HG02588 (cell line): ENCODE measurements at regions not wholly inside any gene's neighbourhood (a gene's known extent, or its start where the extent isn't known, plus 50 kb on each side); places are given as distances from the start of the nearest gene placed in this dataset.
"Not testable (repeated sequence)": the region's sequence is repeated elsewhere in the genome, so short reads cannot be mapped to it uniquely, and the experiment has no call there.

Experiments
- ATAC-seq: cut with Tn5 transposase; IDR thresholded peaks from one replicate; pipeline ENCODE4 v1.9.1; 2021; ENCODE audit warnings: mild to moderate bottlenecking, moderate library complexity; ENCODE audit not compliant: unreplicated experiment

DNA sequence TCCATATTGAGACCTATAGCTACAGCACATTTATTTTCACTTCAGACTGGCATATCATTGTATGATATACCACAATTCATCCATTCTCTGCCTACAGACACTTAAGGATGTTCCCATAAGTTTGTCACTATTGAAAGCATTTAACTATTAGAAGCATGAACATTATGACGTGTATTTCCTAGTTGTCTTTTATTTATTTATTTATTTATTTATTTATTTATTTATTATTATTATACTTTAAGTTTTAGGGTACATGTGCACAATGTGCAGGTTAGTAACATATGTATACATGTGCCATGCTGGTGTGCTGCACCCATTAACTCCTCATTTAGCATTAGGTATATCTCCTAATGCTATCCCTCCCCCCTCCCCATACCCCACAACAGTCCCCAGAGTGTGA, 448.0 kb downstream of the TMEM232 start:
- not testable (repeated sequence) for ATAC-seq

DNA sequence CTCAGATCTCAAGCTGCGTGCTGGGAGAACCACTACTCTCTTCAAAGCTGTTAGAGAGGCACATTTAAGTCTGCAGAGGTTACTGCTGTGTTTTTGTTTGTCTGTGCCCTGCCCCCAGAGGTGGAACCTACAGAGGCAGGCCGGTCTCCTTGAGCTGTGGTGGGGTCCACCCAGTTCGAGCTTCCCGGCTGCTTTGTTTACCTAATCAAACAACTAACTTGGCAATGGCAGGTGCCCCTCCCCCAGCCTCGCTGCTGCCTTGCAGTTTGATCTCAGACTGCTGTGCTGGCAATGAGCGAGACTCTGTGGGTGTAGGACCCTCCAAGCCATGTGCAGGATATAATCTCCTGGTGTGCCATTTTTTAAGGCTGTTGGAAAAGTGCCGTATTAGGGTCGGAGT, 442.4 kb downstream of the TMEM232 start:
- ATAC-seq, result not testable (repeated sequence)

DNA sequence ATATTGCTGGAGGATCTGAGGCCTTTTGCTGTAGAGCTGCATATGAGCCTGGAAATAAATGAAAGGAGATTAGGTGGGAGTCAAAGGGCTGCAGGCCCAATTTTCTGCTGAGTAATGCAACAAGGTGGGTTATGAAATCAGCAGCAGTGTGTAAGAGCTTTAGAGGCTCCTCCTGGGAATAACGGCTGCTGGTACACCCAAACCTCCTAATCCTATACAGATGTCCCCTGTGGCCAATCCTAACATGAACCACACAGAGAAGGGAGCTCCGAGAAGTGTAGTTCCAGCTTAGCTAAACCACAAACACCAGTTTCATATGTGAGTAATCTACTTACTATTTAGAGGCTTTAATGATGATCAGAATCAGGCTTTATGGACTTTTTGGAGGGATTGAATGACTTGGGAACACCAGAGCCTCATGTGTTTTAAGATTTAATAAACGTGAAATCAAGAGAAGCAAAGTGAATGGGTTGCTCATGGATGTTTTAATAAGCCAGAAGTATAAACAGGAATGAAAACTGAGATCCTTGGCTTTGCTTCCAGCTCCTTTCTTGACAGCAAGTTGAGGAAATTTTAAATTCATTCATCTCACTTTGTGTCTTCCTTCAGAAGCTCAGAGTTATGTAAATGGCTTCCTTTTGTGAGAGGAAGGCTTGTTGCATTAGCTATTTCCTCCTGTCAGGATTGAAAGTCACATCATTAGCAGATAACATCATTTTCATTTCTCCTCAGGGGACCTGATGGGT, 437.5 kb downstream of the TMEM232 start:
- ATAC-seq, result no peak

DNA sequence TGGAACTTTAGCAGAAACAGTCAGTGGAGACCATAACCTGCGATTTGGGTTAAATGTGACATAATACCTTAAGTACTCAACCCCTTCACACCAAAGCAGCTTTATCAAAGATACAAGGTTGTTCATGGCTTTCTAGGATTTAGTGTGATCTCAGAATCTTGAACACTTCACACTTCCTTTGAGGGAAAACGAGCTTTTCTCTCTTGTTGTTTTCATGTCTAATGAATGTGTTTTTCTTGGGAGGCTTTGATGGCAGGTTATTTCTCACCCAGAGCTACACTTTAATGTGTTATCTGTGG, 437.0 kb downstream of the TMEM232 start:
- no peak for ATAC-seq

DNA sequence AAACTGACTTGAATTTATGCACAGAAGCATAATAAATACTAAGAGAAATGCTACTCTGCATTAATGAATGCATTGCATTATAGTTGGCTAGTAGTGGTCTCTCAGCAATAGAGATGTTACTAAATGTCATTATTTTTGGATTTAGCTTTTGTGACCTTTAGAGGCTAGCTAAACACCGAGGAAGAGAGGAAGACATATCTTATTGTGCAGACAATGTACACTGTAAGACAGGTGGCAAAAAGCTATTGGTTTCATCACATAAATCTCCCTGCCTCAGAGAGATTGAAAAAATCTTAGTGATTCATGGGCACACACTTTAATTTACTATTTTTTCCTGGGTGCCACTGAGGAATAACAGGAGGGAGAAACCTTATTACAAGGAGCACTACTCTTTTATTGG, 435.9 kb downstream of the TMEM232 start:
- no peak for ATAC-seq

DNA sequence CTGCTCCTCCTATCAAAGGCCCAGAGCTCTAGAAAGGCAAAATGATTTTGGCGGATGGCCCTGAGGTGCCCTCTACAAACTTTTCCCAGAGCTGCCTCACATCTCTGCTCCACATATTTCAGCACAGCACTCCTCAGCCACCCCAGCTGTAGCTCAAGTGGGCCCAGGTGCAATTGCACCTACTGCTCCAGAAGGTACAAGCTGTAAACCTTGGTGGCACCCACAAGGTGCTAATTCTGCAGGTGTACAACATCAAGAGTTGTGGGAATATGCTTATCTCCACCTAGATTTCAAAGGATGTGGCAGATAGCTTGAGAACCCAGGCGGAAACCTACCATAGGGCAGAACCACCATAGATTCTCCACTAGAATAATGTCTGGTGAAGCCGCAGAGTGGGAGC, 432.2 kb downstream of the TMEM232 start:
- ATAC-seq, result no peak

DNA sequence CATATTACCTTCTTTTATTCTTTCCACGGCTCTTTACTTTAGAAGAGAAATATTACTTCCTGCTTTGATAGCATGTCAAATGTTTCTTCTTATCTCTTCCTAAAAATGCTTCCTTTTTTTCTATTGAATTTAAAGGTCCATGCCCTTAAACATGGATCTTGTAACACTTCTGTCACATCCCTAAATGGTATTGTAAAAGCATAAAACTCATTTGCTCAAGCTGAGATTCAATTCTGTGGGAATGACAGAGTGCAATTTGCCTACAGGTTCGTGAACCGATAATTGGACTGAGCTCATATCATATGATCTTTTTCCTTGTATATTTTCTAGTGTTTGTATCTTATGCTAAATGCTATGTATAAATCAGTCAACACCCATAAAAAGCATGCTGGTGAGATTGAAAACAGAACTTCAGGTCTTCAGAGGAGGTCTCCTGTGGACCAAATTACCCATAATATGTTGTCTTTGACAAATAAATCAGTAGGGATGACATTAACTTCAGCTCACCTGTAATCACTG, 429.3 kb downstream of the TMEM232 start:
- ATAC-seq, result no peak

DNA sequence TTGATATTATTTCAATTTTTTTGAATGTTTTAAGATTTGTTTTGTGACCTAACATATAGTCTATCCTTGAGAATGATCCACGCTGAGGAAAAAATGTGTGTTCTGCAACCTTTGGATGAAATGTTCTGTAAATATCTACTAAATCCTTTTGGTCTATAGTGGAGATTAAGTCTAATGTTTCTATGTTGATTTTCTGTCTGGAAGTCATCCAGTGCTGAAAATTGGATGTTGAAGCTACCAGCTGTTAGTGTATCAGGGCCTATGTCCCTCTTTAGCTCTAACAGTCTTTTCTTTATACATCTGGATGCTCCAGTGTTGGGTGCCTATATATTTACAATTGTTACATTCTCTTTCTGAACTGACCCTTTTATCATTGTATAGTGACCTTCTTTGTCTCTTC, 422.3 kb downstream of the TMEM232 start:
- no peak for ATAC-seq

DNA sequence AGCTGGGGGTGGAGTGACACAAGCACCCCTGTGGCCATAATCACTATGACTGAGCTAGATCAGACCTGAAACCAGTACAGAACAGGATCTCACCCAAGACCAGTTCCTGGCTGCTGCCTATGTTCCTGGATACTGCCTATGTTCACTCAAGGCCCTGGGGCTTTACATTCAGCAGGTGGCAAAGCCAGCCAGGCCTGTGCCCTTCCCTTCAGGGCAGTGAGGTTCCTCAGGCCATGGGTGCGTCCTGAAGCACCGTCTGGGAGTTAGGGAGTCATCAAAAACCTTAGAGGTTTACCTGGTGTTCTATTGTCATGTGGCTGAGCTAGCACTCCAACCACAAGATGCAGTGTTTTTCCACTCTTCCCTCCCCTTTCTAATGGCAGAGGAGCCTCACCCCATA, 419.8 kb downstream of the TMEM232 start:
- ATAC-seq, result no peak

DNA sequence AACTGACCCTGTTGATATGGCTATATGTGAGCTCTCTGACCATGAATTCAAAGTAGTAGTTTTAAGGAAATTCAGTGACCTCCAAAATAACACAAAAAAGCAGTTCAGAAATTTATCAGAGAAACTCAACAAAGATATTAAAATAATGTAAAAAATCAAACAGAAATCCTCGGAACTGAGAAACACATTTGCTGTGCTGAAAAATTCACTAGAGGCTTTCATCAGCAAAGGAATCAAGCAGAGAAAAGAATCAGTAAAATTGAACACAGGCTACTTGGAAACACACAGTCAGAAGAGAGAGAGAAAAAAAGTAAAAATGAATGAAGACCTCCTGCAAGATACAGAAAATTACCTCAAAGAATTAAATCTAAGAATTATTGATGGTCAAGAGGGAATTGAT, 417.2 kb downstream of the TMEM232 start:
- no peak for ATAC-seq

DNA sequence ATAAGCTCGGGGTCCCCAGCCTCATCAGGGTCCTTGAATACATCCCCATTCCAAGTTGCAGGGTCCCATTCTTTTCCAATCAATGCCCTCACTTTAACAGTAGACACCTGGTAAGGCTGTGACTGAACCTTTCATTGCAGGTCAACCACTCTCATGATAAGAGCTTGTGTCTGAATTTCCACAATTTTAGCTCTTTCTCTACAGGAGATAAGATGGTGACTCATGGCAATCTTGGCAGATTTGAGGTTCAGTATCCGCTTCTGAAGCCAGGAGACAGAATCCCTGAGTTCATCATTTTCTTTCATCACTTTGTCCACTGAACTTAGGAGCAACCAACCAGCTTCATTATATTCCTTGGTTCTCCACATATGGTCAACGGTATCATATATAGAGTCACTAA, 409.9 kb downstream of the TMEM232 start:
- ATAC-seq, result not testable (repeated sequence)

DNA sequence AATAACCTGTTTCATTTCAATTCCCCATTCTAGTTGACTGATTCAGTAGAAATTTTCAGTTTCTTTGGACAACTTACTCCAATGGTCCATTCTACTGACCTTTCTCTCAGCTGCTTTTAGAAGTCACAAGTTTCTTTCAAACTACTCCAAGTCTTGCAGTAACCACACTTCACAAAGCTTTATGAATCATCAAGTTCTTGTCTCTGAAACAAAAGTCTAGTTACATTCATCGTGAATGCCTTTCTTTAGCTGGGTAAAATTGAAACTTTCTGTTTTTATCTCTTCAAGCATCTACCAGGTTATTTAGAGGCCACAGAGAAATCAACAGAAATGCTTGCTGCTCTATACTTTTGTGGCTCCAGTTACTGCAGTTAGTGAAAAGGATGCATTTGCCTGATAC, 405.4 kb downstream of the TMEM232 start:
- ATAC-seq, result no peak

DNA sequence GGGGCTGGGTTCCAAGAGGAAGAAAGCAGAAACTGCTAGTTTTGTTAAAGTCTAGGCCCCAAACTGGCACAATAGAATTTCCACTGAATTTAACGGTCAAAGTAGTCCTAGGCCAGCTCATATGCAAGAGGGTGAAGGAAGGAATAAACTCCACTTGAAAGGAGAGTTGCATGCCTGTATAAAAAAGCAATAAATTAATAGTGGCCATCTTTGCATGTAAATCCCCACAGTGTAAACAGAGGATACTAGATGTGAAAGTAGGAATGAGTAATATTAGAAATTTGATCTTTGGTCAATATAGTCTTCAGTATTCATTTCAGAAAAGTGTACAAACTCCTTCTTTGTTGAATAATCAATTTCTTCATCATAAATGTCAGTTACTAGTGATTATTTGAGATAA, 403.1 kb downstream of the TMEM232 start:
- ATAC-seq, result no peak

DNA sequence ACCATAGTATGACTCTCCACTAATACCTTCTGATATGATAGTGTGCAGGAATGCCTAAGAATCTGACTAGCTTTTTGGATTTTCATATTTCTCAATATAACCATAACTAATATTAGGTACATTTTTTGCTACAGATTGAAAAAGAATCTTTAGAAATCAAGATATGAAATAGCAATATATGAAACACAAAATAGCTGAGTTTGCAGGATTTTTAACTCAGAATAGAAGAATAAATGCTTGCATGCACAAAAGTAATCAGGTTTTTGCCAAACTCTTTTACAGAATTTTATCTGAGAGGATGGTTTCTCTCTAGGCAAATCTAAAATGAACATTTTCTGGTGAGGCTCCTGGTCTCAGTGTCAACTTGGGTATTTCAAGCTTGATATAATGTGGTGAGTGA, 402.6 kb downstream of the TMEM232 start:
- ATAC-seq, result no peak

DNA sequence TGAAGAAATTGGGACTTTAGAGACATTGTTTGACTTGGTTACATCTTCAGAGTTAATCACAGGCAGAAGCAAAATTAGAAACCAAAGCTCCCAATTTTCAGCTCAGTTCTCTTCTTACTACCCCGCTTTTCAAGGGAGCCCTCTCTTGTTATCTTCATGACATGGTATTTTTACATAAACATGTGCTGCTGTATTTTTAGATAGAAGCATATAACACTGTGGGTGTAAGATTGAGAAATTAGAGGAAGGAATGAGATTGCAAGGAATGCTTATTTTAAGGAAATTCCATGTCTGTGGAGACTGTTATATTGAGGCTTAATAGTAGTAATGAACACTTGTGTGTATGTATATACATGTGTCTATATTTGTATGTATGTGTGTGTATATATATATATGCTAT, 401.6 kb downstream of the TMEM232 start:
- ATAC-seq, result no peak

DNA sequence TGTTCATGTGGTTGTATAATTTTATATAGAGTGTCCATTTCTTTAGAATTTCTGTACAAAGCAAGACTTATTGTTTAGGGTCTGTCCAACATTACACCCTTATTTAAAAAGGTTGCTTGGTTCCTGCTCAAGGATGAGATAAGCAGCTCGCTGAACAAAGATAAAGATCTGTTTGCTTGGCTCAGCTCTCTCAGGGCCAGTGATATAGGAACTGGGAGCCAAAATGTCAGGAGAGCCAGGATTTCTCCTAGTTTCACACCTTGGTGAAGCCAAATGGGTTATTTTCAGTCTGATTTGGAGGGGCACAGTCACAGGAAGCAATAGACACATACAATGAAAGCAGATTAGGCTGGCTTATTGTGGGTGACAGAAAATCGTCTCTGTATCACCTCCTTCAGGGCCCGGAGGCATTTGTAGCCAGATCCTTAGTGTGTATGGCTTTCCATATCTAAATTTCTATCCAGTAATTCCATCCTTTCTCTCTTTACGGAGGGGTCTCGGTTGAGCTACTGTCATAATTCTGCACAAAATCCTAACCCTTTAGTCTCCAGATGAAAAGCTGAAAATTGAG, 396.4 kb downstream of the TMEM232 start:
- no peak for ATAC-seq

DNA sequence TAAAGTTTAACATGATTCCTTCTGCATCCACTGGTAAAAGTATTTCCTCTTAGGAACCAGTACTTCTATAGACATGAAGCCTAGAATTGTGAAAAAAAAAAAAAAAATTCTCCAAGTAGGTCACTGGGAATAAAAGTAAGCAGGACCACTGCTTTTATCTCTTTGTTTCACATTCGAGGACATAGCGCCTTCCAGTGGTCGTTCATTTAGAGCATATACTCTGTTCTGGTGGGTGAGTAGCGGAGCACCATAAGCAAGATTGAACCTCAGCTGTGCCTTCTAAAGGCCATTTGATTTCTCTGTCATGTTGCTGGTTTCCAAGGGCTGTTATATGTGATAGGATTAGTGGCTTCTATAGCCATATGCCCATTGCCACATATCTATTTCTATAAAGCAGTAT, 393.1 kb downstream of the TMEM232 start:
- ATAC-seq, result no peak

DNA sequence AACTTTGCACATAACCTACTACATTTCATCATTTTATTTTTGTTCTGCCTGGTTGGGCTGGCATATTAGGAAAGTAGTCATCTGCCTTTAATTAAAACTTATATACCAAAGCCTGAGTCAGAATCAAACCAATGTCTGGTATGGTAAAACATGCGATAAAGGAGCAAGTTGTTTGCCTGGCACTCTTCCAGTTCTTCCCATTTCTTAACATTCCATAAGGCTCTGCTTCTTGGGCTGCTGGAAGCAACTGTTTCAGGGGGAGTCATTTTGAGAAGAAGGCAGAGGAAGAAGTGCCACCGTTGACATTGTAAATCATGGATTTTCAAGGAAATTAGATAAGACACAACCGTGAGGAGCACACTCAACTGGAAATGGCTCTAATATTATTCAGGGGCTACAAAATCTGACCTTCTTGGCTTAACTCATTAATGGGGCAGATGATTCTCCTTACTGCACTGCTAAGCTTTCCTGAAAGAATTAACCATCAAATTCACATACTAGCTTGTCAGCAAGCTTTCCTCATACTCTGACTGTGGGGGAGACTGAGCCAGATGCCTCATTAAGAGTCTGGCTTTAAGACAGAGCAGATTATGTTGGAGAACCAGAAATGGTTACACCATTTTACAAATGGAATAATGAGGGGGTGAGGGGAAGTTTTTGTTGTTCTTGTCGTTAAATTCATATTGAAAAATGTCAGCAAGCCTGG, 391.0 kb downstream of the TMEM232 start:
- no peak for ATAC-seq

DNA sequence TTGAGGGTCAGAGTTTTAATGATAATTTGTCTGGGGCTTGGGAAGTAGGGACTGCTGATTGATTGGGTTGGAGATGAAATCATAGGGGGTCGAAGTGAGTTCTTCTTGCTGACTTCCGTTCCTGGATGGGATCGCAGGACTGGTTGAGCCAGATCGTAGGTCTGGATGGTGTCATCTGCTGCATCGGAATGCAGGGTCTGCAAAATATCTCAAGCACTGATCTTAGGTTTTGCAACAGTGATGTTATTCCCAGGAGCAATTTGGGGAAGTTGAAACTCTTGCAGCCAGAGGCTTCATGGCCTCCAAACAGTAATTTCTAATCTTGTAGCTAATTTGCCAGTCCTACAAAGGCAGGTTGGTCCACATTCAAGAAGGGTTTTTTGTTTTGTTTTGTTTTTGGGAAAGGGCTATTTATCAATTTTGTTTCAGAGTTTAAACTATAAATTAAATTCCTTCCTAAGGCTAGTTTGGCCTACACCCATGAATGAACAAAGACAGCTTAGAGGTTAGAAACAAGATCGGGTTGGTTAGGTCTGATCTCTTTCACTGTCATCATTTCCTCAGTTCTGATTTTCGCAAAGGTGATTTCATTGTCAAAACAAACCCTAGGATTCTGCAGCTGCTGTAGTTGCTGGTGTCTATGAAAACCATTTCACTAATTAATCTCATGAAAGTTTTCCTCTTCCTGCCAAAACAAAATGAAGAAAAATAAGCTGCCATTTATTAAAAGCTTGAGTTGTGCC, 388.0 kb downstream of the TMEM232 start:
- ATAC-seq, result no peak

DNA sequence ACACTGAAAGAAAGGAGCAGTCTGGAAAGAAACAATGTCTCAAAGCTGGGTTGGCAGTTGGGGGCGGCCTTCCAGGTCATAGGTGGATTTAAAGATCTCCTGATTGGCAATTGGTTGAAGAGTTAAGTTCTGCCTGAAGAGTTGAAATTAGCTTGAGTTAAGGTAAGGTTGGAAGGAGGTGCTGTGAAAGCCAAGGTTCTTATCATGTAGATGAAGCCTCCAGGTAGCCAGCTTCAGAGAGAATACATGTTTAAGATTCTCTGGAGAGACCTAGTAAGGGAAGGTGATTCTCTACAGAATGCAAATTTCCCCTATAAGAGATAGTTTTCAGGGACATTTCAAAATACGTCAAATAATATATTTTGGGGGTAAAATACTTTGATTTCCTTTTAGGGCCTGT, 387.1 kb downstream of the TMEM232 start:
- no peak for ATAC-seq

DNA sequence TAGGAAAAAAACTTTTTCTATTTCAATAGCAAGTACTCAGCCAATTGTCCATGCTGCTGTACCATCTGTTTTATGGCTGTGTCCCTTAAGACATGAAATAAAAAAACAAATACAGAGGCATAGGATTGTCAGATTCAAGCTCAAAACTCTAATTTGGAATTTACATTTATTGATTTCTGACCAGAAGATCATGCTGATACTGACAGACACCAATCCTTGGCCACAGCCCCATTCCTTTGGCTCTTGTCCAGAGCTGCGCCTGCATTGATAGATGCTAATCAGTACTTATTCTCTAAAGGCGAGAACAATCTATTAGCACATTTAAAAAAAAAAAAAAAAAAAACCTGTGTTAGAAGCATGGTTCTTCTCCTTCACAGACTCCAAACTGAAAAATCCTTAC, 384.6 kb downstream of the TMEM232 start:
- ATAC-seq, result no peak

DNA sequence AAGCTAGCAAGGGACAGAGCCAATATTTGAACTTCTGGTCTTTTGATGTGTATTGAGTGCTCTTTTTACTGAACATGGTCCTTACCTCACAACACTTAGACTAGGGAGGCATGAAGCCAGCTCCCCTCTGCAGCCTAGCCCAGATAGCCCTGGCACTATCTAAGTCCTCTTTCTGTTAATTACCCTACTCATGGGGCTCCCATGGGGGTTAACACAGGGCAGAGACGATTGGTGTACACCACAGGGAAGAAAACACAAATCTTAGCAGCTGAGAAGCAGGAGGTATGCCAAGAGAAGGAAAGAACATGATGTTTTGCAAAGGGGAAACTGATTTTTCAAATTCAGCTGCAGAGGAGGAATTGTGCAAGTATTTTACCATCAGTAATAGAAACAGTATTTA, 383.8 kb downstream of the TMEM232 start:
- ATAC-seq, result no peak
